SK-N-SH (cell line): ENCODE measurements at regions not wholly inside any gene's neighbourhood (a gene's known extent, or its start where the extent isn't known, plus 50 kb on each side); places are given as distances from the start of the nearest gene placed in this dataset.
A peak's percentile ranks its signal among the peaks of the same experiment; 100 is the strongest.

Experiments used
- CTCF ChIA-PET: fragments of 300-600, 350-600 bp; formaldehyde crosslinking; extraction: SDS; loops from one replicate; lab custom pipeline; 2021; lab: Yijun Ruan, JAX
- POLR2A ChIA-PET: fragments of 350-600 bp; sonication (Branson Sonifier 250); formaldehyde crosslinking; extraction: SDS; loops from one replicate; lab custom pipeline; 2020; ENCODE audit warnings: antibody characterized with exemption, inconsistent platforms; lab: Yijun Ruan, JAX
- DNase-seq: peaks from one replicate; pipeline ENCODE4 v3.0.0; 2012
- H2AFZ ChIP-seq: fragments of 200-600 bp; sonication (generic); 2 replicates; pipeline ENCODE4 v1.8.1; 2016; ENCODE audit warnings: antibody characterized with exemption, mild to moderate bottlenecking, low read depth
- H3F3A ChIP-seq: fragments of 200-600 bp; sonication (generic); replicated peaks from 2 replicates; pipeline ENCODE3; 2016; ENCODE audit warnings: antibody characterized with exemption, mild to moderate bottlenecking; ENCODE audit not compliant: insufficient read depth
- H3K27ac ChIP-seq, 2 experiments: fragments of 200-500 bp in 1 of 2; fragments of 200-600 bp in 1 of 2; sonication (Bioruptor generic) in 1 of 2; sonication (generic), shearing (Covaris generic) in 1 of 2; 2 replicates each; pipeline versions ENCODE4 v1.5.1 to v1.6.1; 2014 to 2016; ENCODE audit warnings: low read depth in 2 of 2, inconsistent platforms in 1 of 2, low read length in 1 of 2, mild to moderate bottlenecking in 1 of 2, mixed read lengths in 1 of 2
- H3K27me3 ChIP-seq: fragments of 200-600 bp; sonication (generic), shearing (Covaris generic); 2 replicates; pipeline ENCODE4 v1.6.1; 2016; ENCODE audit warnings: mixed run types; ENCODE audit not compliant: insufficient read depth
- H3K36me3 ChIP-seq, 2 experiments: fragments of 200-500 bp in 1 of 2; fragments of 200-600 bp in 1 of 2; sonication (Bioruptor generic) in 1 of 2; sonication (generic) in 1 of 2; replicated peaks in 1 of 2; 2 replicates each; pipeline versions ENCODE3 to v1.5.1; 2014 to 2016; ENCODE audit warnings: low read length in 1 of 2, mild to moderate bottlenecking in 1 of 2; ENCODE audit not compliant: insufficient read depth in 2 of 2, control insufficient read depth in 1 of 2
- H3K4me1 ChIP-seq, 2 experiments: fragments of 200-500 bp in 1 of 2; fragments of 200-600 bp in 1 of 2; sonication (Bioruptor generic) in 1 of 2; sonication (generic), shearing (Covaris generic) in 1 of 2; 2 replicates each; pipeline versions ENCODE4 v1.5.1 to v1.6.1; 2014 to 2016; ENCODE audit warnings: low read depth in 1 of 2, low read length in 1 of 2, mixed run types in 1 of 2; ENCODE audit not compliant: insufficient read depth in 2 of 2, control insufficient read depth in 1 of 2
- H3K4me2 ChIP-seq: fragments of 200-600 bp; sonication (generic), shearing (Covaris generic); 2 replicates; pipeline ENCODE4 v1.6.1; 2017; ENCODE audit warnings: mixed run types
- H3K4me3 ChIP-seq, 2 experiments: fragments of 200-500 bp in 1 of 2; fragments of 200-600 bp in 1 of 2; sonication (Bioruptor generic) in 1 of 2; sonication (generic), shearing (Covaris generic) in 1 of 2; 2 replicates each; pipeline versions ENCODE4 v1.5.1 to v1.8.1; 2014 to 2016; ENCODE audit warnings: low read depth in 2 of 2, inconsistent platforms in 1 of 2, low read length in 1 of 2, mild to moderate bottlenecking in 1 of 2, mixed read lengths in 1 of 2, moderate library complexity in 1 of 2
- H3K79me2 ChIP-seq: fragments of 200-600 bp; sonication (generic); 2 replicates; pipeline ENCODE4 v1.8.1; 2017; ENCODE audit warnings: mild to moderate bottlenecking; ENCODE audit not compliant: insufficient read depth
- H3K9ac ChIP-seq: fragments of 200-600 bp; sonication (generic); 2 replicates; pipeline ENCODE4 v1.6.1; 2017; ENCODE audit warnings: mixed run types
- H3K9me2 ChIP-seq: fragments of 200-600 bp; sonication (generic); 2 replicates; pipeline ENCODE4 v1.6.1; 2017; ENCODE audit warnings: mixed run types
- H3K9me3 ChIP-seq: fragments of 200-600 bp; sonication (generic); 2 replicates; pipeline ENCODE4 v1.6.1; 2017; ENCODE audit warnings: mixed run types, mild to moderate bottlenecking, moderate library complexity
- H4K20me1 ChIP-seq: fragments of 200-600 bp; sonication (generic); 2 replicates; pipeline ENCODE4 v1.6.1; 2017; ENCODE audit warnings: mild to moderate bottlenecking, mixed run types; ENCODE audit not compliant: insufficient read depth
- EP300 ChIP-seq, 2 experiments: IDR thresholded peaks; 2 replicates each; pipeline versions ENCODE4 v1.4.0 to v1.6.1; 2012; ENCODE audit warnings: borderline replicate concordance in 1 of 2, low read depth in 1 of 2, low read length in 1 of 2
- FOXM1 ChIP-seq: IDR thresholded peaks from 2 replicates; pipeline ENCODE4 v1.4.0; 2012; ENCODE audit warnings: low read depth, mild to moderate bottlenecking
- GABPA ChIP-seq: IDR thresholded peaks from 2 replicates; pipeline ENCODE4 v1.4.0; 2012; ENCODE audit warnings: low read depth, mild to moderate bottlenecking
- GATA2 ChIP-seq: sonication (generic); formaldehyde crosslinking; IDR thresholded peaks from 2 replicates; pipeline ENCODE4 v1.5.0; 2020; ENCODE audit warnings: mild to moderate bottlenecking, missing genetic modification reagents
- IRF3 ChIP-seq: fragments of 150-350 bp; IDR thresholded peaks from 2 replicates; pipeline ENCODE4 v1.6.1; 2016; ENCODE audit warnings: mild to moderate bottlenecking, low read depth, low read length
- JUND ChIP-seq: IDR thresholded peaks from 2 replicates; pipeline ENCODE4 v1.4.0; 2012
- MEF2A ChIP-seq: IDR thresholded peaks from 2 replicates; pipeline ENCODE4 v1.4.0; 2012; ENCODE audit warnings: low read depth, borderline replicate concordance
- RAD21 ChIP-seq: IDR thresholded peaks from 2 replicates; pipeline ENCODE4 v1.6.1; 2012; ENCODE audit warnings: mild to moderate bottlenecking, low read length
- RCOR1 ChIP-seq: fragments of 150-350 bp; IDR thresholded peaks from 2 replicates; pipeline ENCODE4 v1.6.1; 2017; ENCODE audit warnings: antibody characterized with exemption, low read length
- RFX5 ChIP-seq: IDR thresholded peaks from 2 replicates; pipeline ENCODE4 v1.6.1; 2012; ENCODE audit warnings: mild to moderate bottlenecking, improper control_type of control experiment, low read length
- TAF1 ChIP-seq: IDR thresholded peaks from 2 replicates; pipeline ENCODE4 v1.6.1; 2012; ENCODE audit warnings: low read depth, mild to moderate bottlenecking, low read length, moderate library complexity, borderline replicate concordance
- TCF12 ChIP-seq: IDR thresholded peaks from 2 replicates; pipeline ENCODE4 v1.4.0; 2012
- WGBS: methylation state at CpG from one replicate; pipeline ENCODE4 v1.1.6; 2017; ENCODE audit warnings: low lambda C conversion rate; 5-methylcytosine and 5-hydroxymethylcytosine counted together
- TF ChIP-seq, protein P1 (sequence below): IDR thresholded peaks from 2 replicates; pipeline ENCODE4 v1.4.0; 2012; ENCODE audit warnings: low read depth

DNA sequence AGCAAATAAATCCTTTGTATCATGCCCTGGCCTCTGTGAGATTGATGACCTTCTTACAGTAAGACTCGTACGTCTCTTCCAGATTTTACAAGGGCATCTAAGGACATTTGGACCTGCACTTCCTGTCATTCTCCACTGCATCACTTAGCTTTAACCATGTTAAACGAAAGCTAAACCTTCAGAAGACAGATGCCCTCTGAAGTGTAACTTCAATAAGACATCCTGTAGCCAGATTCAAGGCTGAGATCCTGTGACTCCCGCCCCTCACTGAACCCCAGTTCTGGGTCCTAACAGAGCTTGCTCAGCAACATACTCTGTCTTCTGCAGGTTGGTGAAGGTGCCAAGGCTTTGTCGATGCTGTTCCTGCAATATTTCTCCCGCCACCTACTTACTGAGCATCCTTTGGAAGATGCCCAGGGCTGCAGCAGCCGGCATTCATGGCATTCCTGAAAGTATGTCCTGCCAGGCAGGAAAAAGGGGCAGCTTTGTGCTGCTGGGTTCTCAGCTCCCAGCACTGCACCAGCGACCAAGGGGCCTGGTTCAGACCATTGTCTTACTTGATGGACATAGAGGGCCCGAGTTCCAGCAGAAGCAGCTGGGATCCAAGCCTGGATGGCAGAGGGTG, 131.1 kb downstream of the AXIN2 start (continued):
- TF ChIP-seq GABPA: no peak
- TF ChIP-seq MEF2A: no peak

DNA sequence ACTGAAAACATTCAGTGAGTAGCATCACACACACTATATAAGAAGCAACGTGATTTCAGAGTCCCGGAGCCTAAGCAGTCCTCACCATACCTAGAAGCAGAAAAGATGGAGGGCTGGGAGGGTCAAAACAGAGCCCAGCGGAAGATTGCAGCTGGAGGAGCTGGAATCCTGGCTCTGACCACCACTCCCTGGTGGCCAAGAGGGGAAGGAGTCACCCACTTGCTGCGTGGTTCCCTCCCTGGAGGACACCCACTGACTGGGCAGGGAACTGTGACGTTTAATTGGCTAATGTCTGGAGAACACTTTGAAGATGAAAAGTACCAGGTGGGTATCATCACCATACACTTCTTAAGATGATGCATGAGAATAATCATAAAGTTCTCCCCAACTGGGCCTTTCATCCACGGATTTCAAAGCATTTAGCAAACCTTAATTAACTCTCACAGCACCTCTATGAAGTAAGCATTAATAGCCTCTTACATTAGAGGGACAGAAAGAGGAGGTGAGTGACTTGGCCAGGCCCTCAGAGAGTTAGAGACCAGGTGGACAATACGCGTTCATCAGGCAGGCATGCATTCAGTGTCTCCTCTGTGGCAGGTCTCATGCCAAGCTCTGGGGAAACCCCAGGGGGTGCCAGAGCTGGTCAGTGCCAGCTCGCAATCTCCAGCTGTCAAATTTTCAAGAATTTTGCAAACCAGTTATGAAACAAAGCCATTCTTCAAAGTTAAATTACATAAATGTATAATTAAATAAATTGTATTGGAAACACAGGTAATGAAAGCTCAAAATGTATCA, 137.9 kb downstream of the AXIN2 start:
- no peaks in the 10 kb centered on the region for H3K9me3 ChIP-seq
- no peak overlapping the region for H3K27ac ChIP-seq
- H3F3A ChIP-seq: no peaks in the 10 kb centered on the region
- no peaks in the 10 kb centered on the region for H4K20me1 ChIP-seq
- H3K4me2 ChIP-seq: no peak overlapping the region
- H3K4me3 ChIP-seq: no peak overlapping the region
- H3K4me1 ChIP-seq: no peaks in the 10 kb centered on the region
- no peak overlapping the region for H3K9ac ChIP-seq
- TF ChIP-seq RCOR1: no peak
- no peak for TF ChIP-seq TAF1
- TF ChIP-seq, protein P1, sequence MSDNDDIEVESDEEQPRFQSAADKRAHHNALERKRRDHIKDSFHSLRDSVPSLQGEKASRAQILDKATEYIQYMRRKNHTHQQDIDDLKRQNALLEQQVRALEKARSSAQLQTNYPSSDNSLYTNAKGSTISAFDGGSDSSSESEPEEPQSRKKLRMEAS: no peak
- no peak for TF ChIP-seq IRF3
- no peak for TF ChIP-seq TCF12
- no peak for TF ChIP-seq GABPA
- TF ChIP-seq RFX5: no peak
- no peak for TF ChIP-seq EP300 (IDR thresholded peaks at IDR 0.05; ENCODE audit: borderline replicate concordance in 1 of 2, low read depth in 1 of 2, low read length in 1 of 2)
- TF ChIP-seq, all 33 proteins: peak for 0
- WGBS: 56% methylated on average over 9 of the region's 9 CpGs
- Histone ChIP-seq H3K79me2 (no peaks in the 10 kb centered on the region), H3K27me3 (no peaks in the 10 kb centered on the region), H3K9me2 (no peaks in the 10 kb centered on the region), H2AFZ (no peak overlapping the region), H3K36me3 (no peaks in the 10 kb centered on the region)
- ChIA-PET CTCF (no interaction called here), POLR2A (no interaction called here)
- no peak for DNase-seq

GRCh38 chr17:65418622-65419021, 142.8 kb downstream of the AXIN2 start:
- Histone ChIP-seq H3K27ac (no peak overlapping the region), H3K9ac (no peak overlapping the region), H4K20me1 (no peaks in the 10 kb centered on the region), H2AFZ (no peak overlapping the region), H3F3A (no peaks in the 10 kb centered on the region), H3K9me3 (no peaks in the 10 kb centered on the region), H3K9me2 (no peaks in the 10 kb centered on the region), H3K36me3 (no peaks in the 10 kb centered on the region), H3K79me2 (no peaks in the 10 kb centered on the region), H3K4me3 (no peak overlapping the region), H3K4me1 (no peaks in the 10 kb centered on the region; a peak in 1 of 4 replicates), H3K4me2 (no peak overlapping the region), H3K27me3 (no peaks in the 10 kb centered on the region)
- CTCF ChIA-PET: interaction anchor here (0.8 to 1.9 kb wide), 11 partner anchors 12 to 746 kb away, joined by 3 to 6 read pairs (median 3); no protein-coding TSS in a partner anchor
- POLR2A ChIA-PET: no interaction called here
- WGBS: 13% methylated on average over 3 of the region's 3 CpGs
- DNase-seq: no peak
- TF ChIP-seq FOXM1: no peak
- no peak for TF ChIP-seq EP300 (IDR thresholded peaks at IDR 0.05; ENCODE audit: borderline replicate concordance in 1 of 2, low read depth in 1 of 2, low read length in 1 of 2)
- no peak for TF ChIP-seq RFX5
- TF ChIP-seq GATA2 (CRISPR knock-in tag): no peak
- no peak for TF ChIP-seq JUND
- no peak for TF ChIP-seq MEF2A
- TF ChIP-seq RAD21: peak; percentile 46
